WI38 (cell line): ENCODE measurements at regions not wholly inside any gene's neighbourhood (a gene's known extent, or its start where the extent isn't known, plus 50 kb on each side); places are given as distances from the start of the nearest gene placed in this dataset.

Experiments used
- H3K4me3 ChIP-seq: 2 replicates; pipeline ENCODE4 v1.5.1; 2011; ENCODE audit warnings: low read depth, mild to moderate bottlenecking, control low read depth, low read length
- CTCF ChIP-seq: IDR thresholded peaks from 2 replicates; pipeline ENCODE4 v1.5.1; 2012; ENCODE audit warnings: low read depth, mild to moderate bottlenecking, control low read depth, low read length

- H3K4me3 ChIP-seq = no peak overlapping the region
- TF ChIP-seq CTCF = no peak
These were observed 750.2 kb downstream of the XPNPEP1 start for GRCh38 chr10:109173121-109173520.

GRCh38 chr10:109166935-109167334 lies 756.4 kb downstream of the XPNPEP1 start:
- TF ChIP-seq CTCF = no peak
- no peak overlapping the region for H3K4me3 ChIP-seq

- no peak overlapping the region for H3K4me3 ChIP-seq
- TF ChIP-seq CTCF = no peak
These were observed 764.0 kb downstream of the XPNPEP1 start for GRCh38 chr10:109159351-109159750.

- no peak overlapping the region for H3K4me3 ChIP-seq
- TF ChIP-seq CTCF = no peak
These were observed 766.9 kb downstream of the XPNPEP1 start for GRCh38 chr10:109156396-109156795.

- no peak for TF ChIP-seq CTCF
These were observed 773.5 kb downstream of the XPNPEP1 start for GRCh38 chr10:109149666-109150350.

GRCh38 chr10:109127363-109127762 lies 795.9 kb downstream of the XPNPEP1 start:
- H3K4me3 ChIP-seq = no peak overlapping the region
- no peak for TF ChIP-seq CTCF

More at GRCh38 chr10:109149666-109150350, 773.5 kb downstream of the XPNPEP1 start:
- H3K4me3 ChIP-seq = no peak overlapping the region

- no peak overlapping the region for H3K4me3 ChIP-seq
- TF ChIP-seq CTCF = no peak
These were observed 796.8 kb downstream of the XPNPEP1 start for GRCh38 chr10:109126541-109126940.
